ENCODE measurements at regions not wholly inside any gene's neighbourhood (a gene's known extent, or its start where the extent isn't known, plus 50 kb on each side); places are given as distances from the start of the nearest gene placed in this dataset.

- Mint-ChIP-seq H3K27me3 (ENCODE audit: low read depth) (no peaks in the 10 kb centered on the region), H3K9me3 (peaks cover 15% of the 10 kb centered on the region), H3K4me3 (no peak overlapping the region), H3K4me1 (peaks cover 14% of the 10 kb centered on the region), H3K27ac (ENCODE audit: unreplicated experiment) (no peak overlapping the region), H3K36me3 (ENCODE audit: low read depth) (peaks cover 12% of the 10 kb centered on the region)
- DNase-seq (ENCODE audit: low read depth, low spot score), result no peak
- TF ChIP-seq CTCF (conservative IDR thresholded peaks at IDR 0.05), result no peak
These were observed 63.6 kb upstream of the NKX1-1 start for GRCh38 chr4:1469607-1470392.

GRCh38 chr4:1469043-1469442, 62.8 kb upstream of the NKX1-1 start:
- Mint-ChIP-seq H3K9me3 (peaks cover 15% of the 10 kb centered on the region), H3K4me3 (no peak overlapping the region), H3K36me3 (ENCODE audit: low read depth) (peaks cover 12% of the 10 kb centered on the region), H3K4me1 (peaks cover 14% of the 10 kb centered on the region), H3K27me3 (ENCODE audit: low read depth) (no peaks in the 10 kb centered on the region), H3K27ac (ENCODE audit: unreplicated experiment) (no peak overlapping the region)
- no peak for DNase-seq (ENCODE audit: low read depth, low spot score)
- TF ChIP-seq CTCF (conservative IDR thresholded peaks at IDR 0.05), result no peak

GRCh38 chr4:1467581-1468458, 61.6 kb upstream of the NKX1-1 start:
- Mint-ChIP-seq H3K4me3 (no peak overlapping the region), H3K36me3 (ENCODE audit: low read depth) (peaks cover 12% of the 10 kb centered on the region), H3K9me3 (peaks cover 15% of the 10 kb centered on the region), H3K27me3 (ENCODE audit: low read depth) (no peaks in the 10 kb centered on the region), H3K27ac (ENCODE audit: unreplicated experiment) (no peak overlapping the region), H3K4me1 (peaks cover 19% of the 10 kb centered on the region)
- no peak for DNase-seq (ENCODE audit: low read depth, low spot score)
- no peak for TF ChIP-seq CTCF (conservative IDR thresholded peaks at IDR 0.05)

- peaks cover 12% of the 10 kb centered on the region for H3K36me3 Mint-ChIP-seq (ENCODE audit: low read depth)
These were observed 60.6 kb upstream of the NKX1-1 start for GRCh38 chr4:1466863-1467165.

More at GRCh38 chr4:1466863-1467165, 60.6 kb upstream of the NKX1-1 start:
- H3K4me3 Mint-ChIP-seq, result no peak overlapping the region
- H3K9me3 Mint-ChIP-seq, result peaks cover 15% of the 10 kb centered on the region
- no peak for TF ChIP-seq CTCF (conservative IDR thresholded peaks at IDR 0.05)
- H3K27ac Mint-ChIP-seq (ENCODE audit: unreplicated experiment), result no peak overlapping the region
- peaks cover 22% of the 10 kb centered on the region for H3K4me1 Mint-ChIP-seq
- H3K27me3 Mint-ChIP-seq (ENCODE audit: low read depth), result peaks cover under 1% of the 10 kb centered on the region
- no peak for DNase-seq (ENCODE audit: low read depth, low spot score)

Measured in neural crest cell (in vitro differentiated cells).